Endodermal cell (in vitro differentiated cells): ENCODE measurements at regions not wholly inside any gene's neighbourhood (a gene's known extent, or its start where the extent isn't known, plus 50 kb on each side); places are given as distances from the start of the nearest gene placed in this dataset.

Experiments used
- DNase-seq: peaks from one replicate; pipeline ENCODE4 v3.0.0-alpha.2; 2017
- H3K27ac ChIP-seq: 2 replicates; pipeline ENCODE4 v1.5.1; 2013; ENCODE audit warnings: mild to moderate bottlenecking, low read depth, low read length, moderate library complexity
- H3K27me3 ChIP-seq: 2 replicates; pipeline ENCODE4 v1.6.1; 2013; ENCODE audit warnings: mild to moderate bottlenecking, low read length, moderate library complexity; ENCODE audit not compliant: insufficient read depth, control insufficient read depth, poor library complexity, severe bottlenecking
- H3K36me3 ChIP-seq: 2 replicates; pipeline ENCODE4 v1.7.0; 2013; ENCODE audit warnings: mild to moderate bottlenecking, low read length, moderate library complexity; ENCODE audit not compliant: control insufficient read depth, insufficient read depth
- H3K4me1 ChIP-seq: one replicate; pipeline ENCODE4 v1.7.0; 2013; ENCODE audit warnings: low read length; ENCODE audit not compliant: control insufficient read depth, insufficient read depth
- H3K4me3 ChIP-seq: 2 replicates; pipeline ENCODE4 v1.5.1; 2013; ENCODE audit warnings: mild to moderate bottlenecking, low read length, moderate library complexity
- H3K9ac ChIP-seq: 2 replicates; pipeline ENCODE4 v1.6.1; 2013; ENCODE audit warnings: mild to moderate bottlenecking, low read length, moderate library complexity; ENCODE audit not compliant: poor library complexity, severe bottlenecking; ENCODE audit errors: extremely low read depth
- H3K9me3 ChIP-seq: 2 replicates; pipeline ENCODE4 v1.6.1; 2013; ENCODE audit warnings: mild to moderate bottlenecking, low read length, moderate library complexity; ENCODE audit not compliant: control insufficient read depth
- H3K27ac Mint-ChIP-seq: 2 replicates; pipeline ENCODE4 v1.8.0; 2020; ENCODE audit warnings: mixed read lengths
- H3K27me3 Mint-ChIP-seq: 2 replicates; pipeline ENCODE4 v1.8.0; 2021; ENCODE audit warnings: mild to moderate bottlenecking, mixed read lengths; ENCODE audit not compliant: insufficient read depth
- H3K36me3 Mint-ChIP-seq: 2 replicates; pipeline ENCODE4 v1.8.0; 2020; ENCODE audit warnings: low read depth, mixed read lengths
- H3K4me1 Mint-ChIP-seq: 2 replicates; pipeline ENCODE4 v1.8.0; 2020; ENCODE audit warnings: mixed read lengths
- H3K4me3 Mint-ChIP-seq: 2 replicates; pipeline ENCODE4 v1.8.0; 2020; ENCODE audit warnings: mild to moderate bottlenecking, moderate library complexity, mixed read lengths
- H3K9me3 Mint-ChIP-seq: 2 replicates; pipeline ENCODE4 v1.8.0; 2020; ENCODE audit warnings: mild to moderate bottlenecking, mixed read lengths
- WGBS, 2 experiments: methylation state at CpG; one replicate each; pipeline versions ENCODE4 v1.1.5 to v1.1.7; 2013; ENCODE audit warnings: missing lambda C conversion rate in 2 of 2, mixed read lengths in 1 of 2; ENCODE audit not compliant: insufficient coverage in 1 of 2, insufficient read length in 1 of 2; 5-methylcytosine and 5-hydroxymethylcytosine counted together
- TF ChIP-seq, protein P1 (sequence below): fragments of 200-600 bp; sonication (generic); conservative IDR thresholded peaks from 2 replicates; pipeline ENCODE4 v1.5.0; 2021; ENCODE audit warnings: antibody characterized with exemption, mild to moderate bottlenecking

DNA sequence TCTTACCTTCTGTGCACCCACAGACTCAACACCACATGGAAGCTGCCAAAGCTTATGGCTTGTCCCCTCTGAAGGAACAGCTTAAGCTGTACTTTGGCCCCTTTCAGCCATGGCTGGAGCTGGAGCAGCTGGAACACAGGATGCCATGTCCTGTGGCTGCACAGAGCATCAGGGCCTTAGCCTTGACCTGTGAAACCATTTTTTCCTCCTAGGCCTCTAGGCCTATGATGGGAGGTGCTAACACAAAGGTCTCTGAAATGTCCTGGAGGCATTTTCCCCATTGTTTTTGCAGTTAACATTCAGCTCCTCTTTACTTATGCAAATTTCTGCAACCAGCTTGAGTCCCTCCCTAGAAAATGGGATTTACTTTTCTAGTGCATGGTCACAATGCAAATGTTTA lies 461.4 kb upstream of the TYRP1 start:
- Histone ChIP-seq H3K36me3 (no peaks in the 10 kb centered on the region), H3K27me3 (no peaks in the 10 kb centered on the region), H3K27ac (no peak overlapping the region), H3K9me3 (peaks cover 23% of the 10 kb centered on the region), H3K4me1 (no peaks in the 10 kb centered on the region), H3K9ac (no peak overlapping the region), H3K4me3 (no peak overlapping the region)
- no peaks in the 10 kb centered on the region for H3K27me3 Mint-ChIP-seq
- no peaks in the 10 kb centered on the region for H3K4me1 Mint-ChIP-seq
- H3K27ac Mint-ChIP-seq = no peak overlapping the region
- peaks cover 10% of the 10 kb centered on the region for H3K36me3 Mint-ChIP-seq
- no peak for DNase-seq
- H3K4me3 Mint-ChIP-seq = no peak overlapping the region
- H3K9me3 Mint-ChIP-seq = peaks cover 32% of the 10 kb centered on the region
- TF ChIP-seq, protein P1, sequence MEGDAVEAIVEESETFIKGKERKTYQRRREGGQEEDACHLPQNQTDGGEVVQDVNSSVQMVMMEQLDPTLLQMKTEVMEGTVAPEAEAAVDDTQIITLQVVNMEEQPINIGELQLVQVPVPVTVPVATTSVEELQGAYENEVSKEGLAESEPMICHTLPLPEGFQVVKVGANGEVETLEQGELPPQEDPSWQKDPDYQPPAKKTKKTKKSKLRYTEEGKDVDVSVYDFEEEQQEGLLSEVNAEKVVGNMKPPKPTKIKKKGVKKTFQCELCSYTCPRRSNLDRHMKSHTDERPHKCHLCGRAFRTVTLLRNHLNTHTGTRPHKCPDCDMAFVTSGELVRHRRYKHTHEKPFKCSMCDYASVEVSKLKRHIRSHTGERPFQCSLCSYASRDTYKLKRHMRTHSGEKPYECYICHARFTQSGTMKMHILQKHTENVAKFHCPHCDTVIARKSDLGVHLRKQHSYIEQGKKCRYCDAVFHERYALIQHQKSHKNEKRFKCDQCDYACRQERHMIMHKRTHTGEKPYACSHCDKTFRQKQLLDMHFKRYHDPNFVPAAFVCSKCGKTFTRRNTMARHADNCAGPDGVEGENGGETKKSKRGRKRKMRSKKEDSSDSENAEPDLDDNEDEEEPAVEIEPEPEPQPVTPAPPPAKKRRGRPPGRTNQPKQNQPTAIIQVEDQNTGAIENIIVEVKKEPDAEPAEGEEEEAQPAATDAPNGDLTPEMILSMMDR = no peak

GRCh38 chr9:12232836-12233235 lies 460.3 kb upstream of the TYRP1 start:
- TF ChIP-seq, protein P1 = no peak
- peaks cover 23% of the 10 kb centered on the region for H3K9me3 ChIP-seq
- H3K9ac ChIP-seq = no peak overlapping the region
- Mint-ChIP-seq H3K4me1 (no peaks in the 10 kb centered on the region), H3K9me3 (peaks cover 35% of the 10 kb centered on the region), H3K27me3 (no peaks in the 10 kb centered on the region), H3K36me3 (peaks cover 10% of the 10 kb centered on the region), H3K27ac (no peak overlapping the region), H3K4me3 (no peak overlapping the region)
- WGBS, 2 experiments = 67 to 89% methylated on average over 1 to 3 of the region's 3 CpGs
- no peaks in the 10 kb centered on the region for H3K27me3 ChIP-seq
- H3K27ac ChIP-seq = no peak overlapping the region
- H3K4me1 ChIP-seq = no peaks in the 10 kb centered on the region
- no peak for DNase-seq
- H3K36me3 ChIP-seq = no peaks in the 10 kb centered on the region
- H3K4me3 ChIP-seq = no peak overlapping the region

DNA sequence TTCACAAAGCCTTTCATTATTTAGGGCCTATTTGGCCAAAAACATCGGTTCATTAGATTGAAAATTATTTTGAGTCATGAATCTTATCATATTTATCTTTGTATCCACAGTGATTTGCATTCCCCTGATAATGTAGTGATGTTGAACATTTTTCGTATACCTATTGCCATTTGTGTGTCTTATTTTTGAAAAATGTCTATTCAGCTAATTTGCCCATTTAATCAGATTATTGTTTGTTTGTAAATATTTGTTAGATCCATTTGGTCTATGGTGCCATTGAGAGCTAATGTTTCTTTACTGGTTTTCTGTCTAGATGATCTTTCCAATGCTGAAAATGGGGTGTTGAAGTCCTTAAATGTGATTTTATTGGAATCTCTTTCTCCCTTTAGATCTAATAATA lies 439.2 kb upstream of the TYRP1 start:
- WGBS, 2 experiments = 0% methylated on average over 1 of the region's 2 CpGs; no CpG with 5 or more reads in 1 of the 2 experiments
- H3K4me3 ChIP-seq = no peak overlapping the region
- no peaks in the 10 kb centered on the region for H3K4me1 ChIP-seq
- no peaks in the 10 kb centered on the region for H3K36me3 Mint-ChIP-seq
- no peak overlapping the region for H3K4me3 Mint-ChIP-seq
- peaks cover 10% of the 10 kb centered on the region for H3K9me3 ChIP-seq
- peaks cover 6% of the 10 kb centered on the region for H3K9me3 Mint-ChIP-seq
- H3K9ac ChIP-seq = no peak overlapping the region
- no peaks in the 10 kb centered on the region for H3K27me3 Mint-ChIP-seq
- TF ChIP-seq, protein P1 = no peak
- no peak overlapping the region for H3K27ac Mint-ChIP-seq
- no peak overlapping the region for H3K27ac ChIP-seq
- DNase-seq = no peak
- H3K27me3 ChIP-seq = no peaks in the 10 kb centered on the region
- H3K4me1 Mint-ChIP-seq = no peaks in the 10 kb centered on the region
- no peaks in the 10 kb centered on the region for H3K36me3 ChIP-seq
